NCI-H2196 treated with DMSO at 0.1 percent for 48 hours (cell line): ENCODE measurements at regions not wholly inside any gene's neighbourhood (a gene's known extent, or its start where the extent isn't known, plus 50 kb on each side); places are given as distances from the start of the nearest gene placed in this dataset.

Experiments
- DNase-seq: peaks from one replicate; lab custom pipeline; 2025; ENCODE audit not compliant: unreplicated experiment; lab: John Stamatoyannopoulos, UW

- no peak for DNase-seq
Observed at GRCh38 chr14:101025131-101025530, 121.6 kb upstream of the RTL1 start.

- no peak for DNase-seq
Observed at GRCh38 chr14:101025696-101026095, 122.2 kb upstream of the RTL1 start.

- DNase-seq: no peak
Observed at GRCh38 chr14:101026341-101026740, 122.8 kb upstream of the RTL1 start.

GRCh38 chr14:101027291-101027690 lies 123.8 kb upstream of the RTL1 start:
- no peak for DNase-seq

- DNase-seq: no peak
Observed at GRCh38 chr14:101027966-101028365, 124.4 kb upstream of the RTL1 start.

GRCh38 chr14:101028971-101029667 lies 125.6 kb upstream of the RTL1 start:
- DNase-seq: no peak

- DNase-seq: no peak
Observed at GRCh38 chr14:101029668-101030290, 126.3 kb upstream of the RTL1 start.

GRCh38 chr14:101030586-101030985 lies 127.1 kb upstream of the RTL1 start:
- DNase-seq: no peak

- DNase-seq: no peak
Observed at GRCh38 chr14:101031186-101031585, 127.7 kb upstream of the RTL1 start.

GRCh38 chr14:101031721-101032120 lies 128.2 kb upstream of the RTL1 start:
- DNase-seq: no peak

- no peak for DNase-seq
Observed at GRCh38 chr14:101032433-101032832, 128.9 kb upstream of the RTL1 start.

- DNase-seq: no peak
Observed at GRCh38 chr14:101033006-101033405, 129.5 kb upstream of the RTL1 start.

GRCh38 chr14:101033446-101034165 lies 130.1 kb upstream of the RTL1 start:
- no peak for DNase-seq

- DNase-seq: no peak
Observed at GRCh38 chr14:101034986-101035385, 131.5 kb upstream of the RTL1 start.

GRCh38 chr14:101035466-101036225 lies 132.1 kb upstream of the RTL1 start:
- DNase-seq: no peak

- DNase-seq: no peak
Observed at GRCh38 chr14:101037021-101037817, 133.7 kb upstream of the RTL1 start.

GRCh38 chr14:101039031-101039754 lies 135.7 kb upstream of the RTL1 start:
- DNase-seq: no peak

GRCh38 chr14:101039755-101040138 lies 136.2 kb upstream of the RTL1 start:
- no peak for DNase-seq

- DNase-seq: no peak
Observed at GRCh38 chr14:101040538-101041442, 137.3 kb upstream of the RTL1 start.
